WTC11 (cell line): ENCODE measurements at regions not wholly inside any gene's neighbourhood (a gene's known extent, or its start where the extent isn't known, plus 50 kb on each side); places are given as distances from the start of the nearest gene placed in this dataset.

Experiments
- CREB1 ChIP-seq: sonication (generic); formaldehyde crosslinking; IDR thresholded peaks from 2 replicates; pipeline ENCODE4 v1.8.0; 2023; ENCODE audit warnings: mild to moderate bottlenecking, missing genetic modification reagents
- HMGA2 ChIP-seq: fragments of 250-450 bp; sonication (Bioruptor Pico); IDR thresholded peaks from 2 replicates; pipeline ENCODE4 v1.4.0; 2021; ENCODE audit warnings: mild to moderate bottlenecking, moderate library complexity
- NFE2L1 ChIP-seq: sonication (generic); formaldehyde crosslinking; IDR thresholded peaks from 2 replicates; pipeline ENCODE4 v1.8.1; 2023; ENCODE audit warnings: missing genetic modification reagents
- NR3C1 ChIP-seq: sonication (generic); formaldehyde crosslinking; conservative IDR thresholded peaks from 2 replicates; pipeline ENCODE4 v1.8.1; 2023; ENCODE audit warnings: low read depth, mild to moderate bottlenecking, missing genetic modification reagents
- SP1 ChIP-seq: sonication (generic); formaldehyde crosslinking; conservative IDR thresholded peaks from 2 replicates; pipeline ENCODE4 v1.8.1; 2022; ENCODE audit warnings: missing genetic modification reagents
- ZNF232 ChIP-seq: sonication (generic); formaldehyde crosslinking; IDR thresholded peaks from 2 replicates; pipeline ENCODE4 v1.8.0; 2022; ENCODE audit warnings: mild to moderate bottlenecking, missing genetic modification reagents
- TF ChIP-seq, protein P1 (sequence below): sonication (generic); formaldehyde crosslinking; IDR thresholded peaks from 2 replicates; pipeline ENCODE4 v1.8.1; 2022; ENCODE audit warnings: mild to moderate bottlenecking, missing genetic modification reagents, moderate library complexity, borderline replicate concordance
- TF ChIP-seq, protein P2 (sequence below): fragments of 200-600 bp; IDR thresholded peaks from 2 replicates; pipeline ENCODE4 v1.8.0; 2022; ENCODE audit warnings: antibody characterized with exemption
- TF ChIP-seq, protein P3 (sequence below): sonication (generic); formaldehyde crosslinking; IDR thresholded peaks from 2 replicates; pipeline ENCODE4 v1.8.0; 2022; ENCODE audit warnings: mild to moderate bottlenecking, missing genetic modification reagents
- TF ChIP-seq, protein P4 (sequence below): sonication (generic); formaldehyde crosslinking; IDR thresholded peaks from 2 replicates; pipeline ENCODE4 v1.8.0; 2022; ENCODE audit warnings: missing genetic modification reagents
- TF ChIP-seq, protein P5 (sequence below): sonication (generic); formaldehyde crosslinking; conservative IDR thresholded peaks from 2 replicates; pipeline ENCODE4 v1.8.1; 2022; ENCODE audit warnings: mild to moderate bottlenecking, missing genetic modification reagents
- TF ChIP-seq, protein P6 (sequence below): sonication (generic); formaldehyde crosslinking; IDR thresholded peaks from 2 replicates; pipeline ENCODE4 v1.8.0; 2022; ENCODE audit warnings: mild to moderate bottlenecking, missing genetic modification reagents
- TF ChIP-seq, protein P7 (sequence below): sonication (generic); formaldehyde crosslinking; IDR thresholded peaks from 2 replicates; pipeline ENCODE4 v1.8.1; 2023; ENCODE audit warnings: mild to moderate bottlenecking, missing genetic modification reagents, moderate library complexity

DNA sequence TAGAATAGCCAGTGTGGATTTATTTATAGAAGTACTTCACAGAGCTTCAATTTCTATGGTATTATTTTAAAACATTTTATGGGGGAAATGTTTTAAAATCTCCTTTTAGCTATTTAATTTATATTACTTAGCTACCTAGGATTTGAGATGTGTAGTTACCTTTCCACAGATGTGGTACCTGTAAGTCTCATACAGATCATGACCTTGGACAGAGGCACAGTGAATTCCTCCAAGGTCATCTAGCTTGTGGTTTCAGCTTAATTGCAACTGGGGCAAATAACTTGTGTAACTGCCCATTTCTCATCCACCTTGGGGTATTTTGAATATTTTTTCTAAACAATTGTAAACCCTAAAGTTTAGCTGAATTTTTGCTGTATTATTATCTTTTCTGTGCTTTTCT is 89.2 kb downstream of the DMRTA1 start:
- TF ChIP-seq, protein P1, sequence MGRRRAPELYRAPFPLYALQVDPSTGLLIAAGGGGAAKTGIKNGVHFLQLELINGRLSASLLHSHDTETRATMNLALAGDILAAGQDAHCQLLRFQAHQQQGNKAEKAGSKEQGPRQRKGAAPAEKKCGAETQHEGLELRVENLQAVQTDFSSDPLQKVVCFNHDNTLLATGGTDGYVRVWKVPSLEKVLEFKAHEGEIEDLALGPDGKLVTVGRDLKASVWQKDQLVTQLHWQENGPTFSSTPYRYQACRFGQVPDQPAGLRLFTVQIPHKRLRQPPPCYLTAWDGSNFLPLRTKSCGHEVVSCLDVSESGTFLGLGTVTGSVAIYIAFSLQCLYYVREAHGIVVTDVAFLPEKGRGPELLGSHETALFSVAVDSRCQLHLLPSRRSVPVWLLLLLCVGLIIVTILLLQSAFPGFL (CRISPR knock-in tag) = no peak
- TF ChIP-seq, protein P2, sequence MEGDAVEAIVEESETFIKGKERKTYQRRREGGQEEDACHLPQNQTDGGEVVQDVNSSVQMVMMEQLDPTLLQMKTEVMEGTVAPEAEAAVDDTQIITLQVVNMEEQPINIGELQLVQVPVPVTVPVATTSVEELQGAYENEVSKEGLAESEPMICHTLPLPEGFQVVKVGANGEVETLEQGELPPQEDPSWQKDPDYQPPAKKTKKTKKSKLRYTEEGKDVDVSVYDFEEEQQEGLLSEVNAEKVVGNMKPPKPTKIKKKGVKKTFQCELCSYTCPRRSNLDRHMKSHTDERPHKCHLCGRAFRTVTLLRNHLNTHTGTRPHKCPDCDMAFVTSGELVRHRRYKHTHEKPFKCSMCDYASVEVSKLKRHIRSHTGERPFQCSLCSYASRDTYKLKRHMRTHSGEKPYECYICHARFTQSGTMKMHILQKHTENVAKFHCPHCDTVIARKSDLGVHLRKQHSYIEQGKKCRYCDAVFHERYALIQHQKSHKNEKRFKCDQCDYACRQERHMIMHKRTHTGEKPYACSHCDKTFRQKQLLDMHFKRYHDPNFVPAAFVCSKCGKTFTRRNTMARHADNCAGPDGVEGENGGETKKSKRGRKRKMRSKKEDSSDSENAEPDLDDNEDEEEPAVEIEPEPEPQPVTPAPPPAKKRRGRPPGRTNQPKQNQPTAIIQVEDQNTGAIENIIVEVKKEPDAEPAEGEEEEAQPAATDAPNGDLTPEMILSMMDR = no peak
- TF ChIP-seq CREB1 (CRISPR knock-in tag) (no peak), ZNF232 (CRISPR knock-in tag) (no peak), HMGA2 (CRISPR knock-in tag) (no peak), NFE2L1 (CRISPR knock-in tag) (no peak), NR3C1 (CRISPR knock-in tag) (no peak), SP1 (CRISPR knock-in tag) (no peak)
- TF ChIP-seq, protein P3, sequence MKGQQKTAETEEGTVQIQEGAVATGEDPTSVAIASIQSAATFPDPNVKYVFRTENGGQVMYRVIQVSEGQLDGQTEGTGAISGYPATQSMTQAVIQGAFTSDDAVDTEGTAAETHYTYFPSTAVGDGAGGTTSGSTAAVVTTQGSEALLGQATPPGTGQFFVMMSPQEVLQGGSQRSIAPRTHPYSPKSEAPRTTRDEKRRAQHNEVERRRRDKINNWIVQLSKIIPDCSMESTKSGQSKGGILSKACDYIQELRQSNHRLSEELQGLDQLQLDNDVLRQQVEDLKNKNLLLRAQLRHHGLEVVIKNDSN (CRISPR knock-in tag) = no peak
- TF ChIP-seq, protein P4, sequence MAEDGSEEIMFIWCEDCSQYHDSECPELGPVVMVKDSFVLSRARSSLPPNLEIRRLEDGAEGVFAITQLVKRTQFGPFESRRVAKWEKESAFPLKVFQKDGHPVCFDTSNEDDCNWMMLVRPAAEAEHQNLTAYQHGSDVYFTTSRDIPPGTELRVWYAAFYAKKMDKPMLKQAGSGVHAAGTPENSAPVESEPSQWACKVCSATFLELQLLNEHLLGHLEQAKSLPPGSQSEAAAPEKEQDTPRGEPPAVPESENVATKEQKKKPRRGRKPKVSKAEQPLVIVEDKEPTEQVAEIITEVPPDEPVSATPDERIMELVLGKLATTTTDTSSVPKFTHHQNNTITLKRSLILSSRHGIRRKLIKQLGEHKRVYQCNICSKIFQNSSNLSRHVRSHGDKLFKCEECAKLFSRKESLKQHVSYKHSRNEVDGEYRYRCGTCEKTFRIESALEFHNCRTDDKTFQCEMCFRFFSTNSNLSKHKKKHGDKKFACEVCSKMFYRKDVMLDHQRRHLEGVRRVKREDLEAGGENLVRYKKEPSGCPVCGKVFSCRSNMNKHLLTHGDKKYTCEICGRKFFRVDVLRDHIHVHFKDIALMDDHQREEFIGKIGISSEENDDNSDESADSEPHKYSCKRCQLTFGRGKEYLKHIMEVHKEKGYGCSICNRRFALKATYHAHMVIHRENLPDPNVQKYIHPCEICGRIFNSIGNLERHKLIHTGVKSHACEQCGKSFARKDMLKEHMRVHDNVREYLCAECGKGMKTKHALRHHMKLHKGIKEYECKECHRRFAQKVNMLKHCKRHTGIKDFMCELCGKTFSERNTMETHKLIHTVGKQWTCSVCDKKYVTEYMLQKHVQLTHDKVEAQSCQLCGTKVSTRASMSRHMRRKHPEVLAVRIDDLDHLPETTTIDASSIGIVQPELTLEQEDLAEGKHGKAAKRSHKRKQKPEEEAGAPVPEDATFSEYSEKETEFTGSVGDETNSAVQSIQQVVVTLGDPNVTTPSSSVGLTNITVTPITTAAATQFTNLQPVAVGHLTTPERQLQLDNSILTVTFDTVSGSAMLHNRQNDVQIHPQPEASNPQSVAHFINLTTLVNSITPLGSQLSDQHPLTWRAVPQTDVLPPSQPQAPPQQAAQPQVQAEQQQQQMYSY (CRISPR knock-in tag) = no peak
- TF ChIP-seq, protein P5, sequence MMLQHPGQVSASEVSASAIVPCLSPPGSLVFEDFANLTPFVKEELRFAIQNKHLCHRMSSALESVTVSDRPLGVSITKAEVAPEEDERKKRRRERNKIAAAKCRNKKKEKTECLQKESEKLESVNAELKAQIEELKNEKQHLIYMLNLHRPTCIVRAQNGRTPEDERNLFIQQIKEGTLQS (CRISPR knock-in tag) = no peak
- TF ChIP-seq, protein P6, sequence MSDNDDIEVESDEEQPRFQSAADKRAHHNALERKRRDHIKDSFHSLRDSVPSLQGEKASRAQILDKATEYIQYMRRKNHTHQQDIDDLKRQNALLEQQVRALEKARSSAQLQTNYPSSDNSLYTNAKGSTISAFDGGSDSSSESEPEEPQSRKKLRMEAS (CRISPR knock-in tag) = no peak
- TF ChIP-seq, protein P7, sequence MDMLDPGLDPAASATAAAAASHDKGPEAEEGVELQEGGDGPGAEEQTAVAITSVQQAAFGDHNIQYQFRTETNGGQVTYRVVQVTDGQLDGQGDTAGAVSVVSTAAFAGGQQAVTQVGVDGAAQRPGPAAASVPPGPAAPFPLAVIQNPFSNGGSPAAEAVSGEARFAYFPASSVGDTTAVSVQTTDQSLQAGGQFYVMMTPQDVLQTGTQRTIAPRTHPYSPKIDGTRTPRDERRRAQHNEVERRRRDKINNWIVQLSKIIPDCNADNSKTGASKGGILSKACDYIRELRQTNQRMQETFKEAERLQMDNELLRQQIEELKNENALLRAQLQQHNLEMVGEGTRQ (CRISPR knock-in tag) = no peak
